ENCODE measurements at regions not wholly inside any gene's neighbourhood (a gene's known extent, or its start where the extent isn't known, plus 50 kb on each side); places are given as distances from the start of the nearest gene placed in this dataset.

GRCh38 chr16:79430191-79430678 lies 170.3 kb downstream of the MAF start:
- Histone ChIP-seq H3K36me3 (replicated peaks in 1 of 2; ENCODE audit: control insufficient read depth in 1 of 2, insufficient read depth in 2 of 2, low read length in 1 of 2) (no peaks in the 10 kb centered on the region), H3K27ac (ENCODE audit: low read depth in 2 of 2, low read length in 1 of 2) (peak overlapping the region in 1 of 2 experiments; percentile 71; a peak in 1 of 4 replicates), H3K9ac (no peak overlapping the region), H3K79me2 (ENCODE audit: insufficient read depth) (no peaks in the 10 kb centered on the region), H4K20me1 (ENCODE audit: insufficient read depth) (no peaks in the 10 kb centered on the region), H2AFZ (ENCODE audit: low read depth) (no peak overlapping the region), H3K27me3 (ENCODE audit: insufficient read depth) (no peaks in the 10 kb centered on the region), H3F3A (replicated peaks; ENCODE audit: insufficient read depth) (no peaks in the 10 kb centered on the region), H3K9me3 (no peaks in the 10 kb centered on the region), H3K4me1 (ENCODE audit: control insufficient read depth in 1 of 2, insufficient read depth in 2 of 2, low read depth in 1 of 2, low read length in 1 of 2) (peaks cover 0 to 19% of the 10 kb centered on the region in 2 experiments; a peak in 1 of 4 replicates), H3K4me3 (ENCODE audit: low read depth in 2 of 2, low read length in 1 of 2) (no peak overlapping the region), H3K9me2 (no peaks in the 10 kb centered on the region), H3K4me2 (no peak overlapping the region)
- POLR2A ChIA-PET: no interaction called here
- CTCF ChIA-PET: interaction anchor here (0.9 to 1.9 kb wide), 3 partner anchors 12 to 172 kb away, joined by 3 to 7 read pairs (median 4); no protein-coding TSS in a partner anchor
- peak; percentile 61 for DNase-seq
- 40% methylated on average over 12 of the region's 12 CpGs for WGBS (ENCODE audit: low lambda C conversion rate)
- TF ChIP-seq MXI1 (IDR thresholded peaks at IDR 0.05; ENCODE audit: low read depth, low read length) (0 out of 2 replicates have a peak, but pooled peaks have one; percentile 29), SMC3 (IDR thresholded peaks at IDR 0.05; ENCODE audit: low read depth, low read length) (no peak), TCF12 (IDR thresholded peaks at IDR 0.05) (no peak), EP300 (IDR thresholded peaks at IDR 0.05; ENCODE audit: borderline replicate concordance in 1 of 2, low read depth in 1 of 2, low read length in 1 of 2) (peak in 1 of 2 experiments; percentile 33; a peak in 1 of 4 replicates), REST (IDR thresholded peaks at IDR 0.05; ENCODE audit: low read depth, low read length) (no peak)

GRCh38 chr16:79429381-79430190 lies 171.0 kb downstream of the MAF start:
- Histone ChIP-seq H2AFZ (ENCODE audit: low read depth) (no peak overlapping the region), H4K20me1 (ENCODE audit: insufficient read depth) (no peaks in the 10 kb centered on the region), H3K4me1 (ENCODE audit: control insufficient read depth in 1 of 2, insufficient read depth in 2 of 2, low read depth in 1 of 2, low read length in 1 of 2) (peaks cover 0 to 19% of the 10 kb centered on the region in 2 experiments; a peak in 1 of 4 replicates), H3K27me3 (ENCODE audit: insufficient read depth) (no peaks in the 10 kb centered on the region), H3K4me2 (no peak overlapping the region), H3K9me2 (no peaks in the 10 kb centered on the region), H3K27ac (ENCODE audit: low read depth in 2 of 2, low read length in 1 of 2) (no peak overlapping the region; a peak in 1 of 4 replicates), H3K9me3 (no peaks in the 10 kb centered on the region), H3K79me2 (ENCODE audit: insufficient read depth) (no peaks in the 10 kb centered on the region), H3F3A (replicated peaks; ENCODE audit: insufficient read depth) (no peaks in the 10 kb centered on the region), H3K36me3 (replicated peaks in 1 of 2; ENCODE audit: control insufficient read depth in 1 of 2, insufficient read depth in 2 of 2, low read length in 1 of 2) (no peaks in the 10 kb centered on the region), H3K4me3 (ENCODE audit: low read depth in 2 of 2, low read length in 1 of 2) (no peak overlapping the region), H3K9ac (no peak overlapping the region)
- POLR2A ChIA-PET: no interaction called here
- TF ChIP-seq TEAD4 (IDR thresholded peaks at IDR 0.05; ENCODE audit: borderline replicate concordance, insufficient read depth) (no peak), RAD21 (IDR thresholded peaks at IDR 0.05; ENCODE audit: low read length) (no peak), GABPA (IDR thresholded peaks at IDR 0.05; ENCODE audit: low read depth) (no peak), JUND (IDR thresholded peaks at IDR 0.05) (no peak), MEF2A (IDR thresholded peaks at IDR 0.05; ENCODE audit: borderline replicate concordance, low read depth) (no peak), ZBTB33 (IDR thresholded peaks at IDR 0.05; ENCODE audit: borderline replicate concordance, low read depth) (no peak), ELF1 (IDR thresholded peaks at IDR 0.05) (no peak), MXI1 (IDR thresholded peaks at IDR 0.05; ENCODE audit: low read depth, low read length) (no peak), NFIC (IDR thresholded peaks at IDR 0.05; ENCODE audit: borderline replicate concordance) (no peak), FOXM1 (IDR thresholded peaks at IDR 0.05; ENCODE audit: low read depth) (no peak), IRF3 (IDR thresholded peaks at IDR 0.05; ENCODE audit: low read depth, low read length) (no peak), RXRA (IDR thresholded peaks at IDR 0.05; ENCODE audit: borderline replicate concordance, low read depth) (no peak), TCF12 (IDR thresholded peaks at IDR 0.05) (no peak), RCOR1 (IDR thresholded peaks at IDR 0.05; ENCODE audit: low read length) (no peak), NRF1 (IDR thresholded peaks at IDR 0.05; ENCODE audit: low read depth, low read length) (no peak), TAF1 (IDR thresholded peaks at IDR 0.05; ENCODE audit: borderline replicate concordance, low read depth, low read length) (no peak)
- TF ChIP-seq, protein P1, sequence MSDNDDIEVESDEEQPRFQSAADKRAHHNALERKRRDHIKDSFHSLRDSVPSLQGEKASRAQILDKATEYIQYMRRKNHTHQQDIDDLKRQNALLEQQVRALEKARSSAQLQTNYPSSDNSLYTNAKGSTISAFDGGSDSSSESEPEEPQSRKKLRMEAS (IDR thresholded peaks at IDR 0.05; ENCODE audit: low read depth): no peak
- 37% methylated on average over 16 of the region's 16 CpGs for WGBS (ENCODE audit: low lambda C conversion rate)
- CTCF ChIA-PET: interaction anchor here (1.4 to 1.9 kb wide), 2 partner anchors 11 to 172 kb away, joined by 3 to 7 read pairs; no protein-coding TSS in a partner anchor
- no peak for DNase-seq

All from SK-N-SH (cell line).